GM23338 (cell line): ENCODE measurements at regions not wholly inside any gene's neighbourhood (a gene's known extent, or its start where the extent isn't known, plus 50 kb on each side); places are given as distances from the start of the nearest gene placed in this dataset.

Source experiments
- ATAC-seq: fragments of 200-7000 bp; cut with Tn5 transposase; 3 replicates; pipeline ENCODE4 v1.9.1; 2020
- DNase-seq: peaks from one replicate; pipeline ENCODE4 v3.0.0-alpha.2; 2015; ENCODE audit warnings: low spot score
- H2AFZ ChIP-seq: fragments of 200-600 bp; sonication (generic); 2 replicates; pipeline ENCODE4 v1.8.0; 2016; ENCODE audit warnings: antibody characterized with exemption, mild to moderate bottlenecking, moderate library complexity
- H3F3A ChIP-seq: fragments of 200-600 bp; sonication (generic); replicated peaks from 2 replicates; pipeline ENCODE4 v1.8.0; 2017; ENCODE audit warnings: antibody characterized with exemption, mixed run types, low read depth
- H3K27ac ChIP-seq: fragments of 200-600 bp; sonication (generic); 2 replicates; pipeline ENCODE4 v1.6.1; 2016; ENCODE audit warnings: low read depth
- H3K27me3 ChIP-seq: fragments of 200-600 bp; sonication (generic); 2 replicates; pipeline ENCODE4 v1.8.0; 2016; ENCODE audit warnings: mild to moderate bottlenecking, mixed run types, moderate library complexity; ENCODE audit not compliant: insufficient read depth
- H3K36me3 ChIP-seq: fragments of 200-600 bp; sonication (generic); 2 replicates; pipeline ENCODE4 v1.8.0; 2016; ENCODE audit warnings: mild to moderate bottlenecking; ENCODE audit not compliant: insufficient read depth
- H3K4me1 ChIP-seq: fragments of 200-600 bp; sonication (generic); 2 replicates; pipeline ENCODE4 v1.8.0; 2016; ENCODE audit warnings: mild to moderate bottlenecking, moderate library complexity; ENCODE audit not compliant: insufficient read depth
- H3K4me2 ChIP-seq: fragments of 200-600 bp; sonication (generic); 2 replicates; pipeline ENCODE4 v1.7.1; 2017; ENCODE audit warnings: mixed run types
- H3K4me3 ChIP-seq: fragments of 200-600 bp; sonication (generic); 2 replicates; pipeline ENCODE4 v1.6.1; 2016; ENCODE audit warnings: mixed run types
- H3K79me2 ChIP-seq: fragments of 200-600 bp; sonication (generic); replicated peaks from 2 replicates; pipeline ENCODE4 v1.8.0; 2017; ENCODE audit warnings: mild to moderate bottlenecking; ENCODE audit not compliant: insufficient read depth
- H3K9me2 ChIP-seq: fragments of 200-600 bp; sonication (generic); 2 replicates; pipeline ENCODE4 v1.8.0; 2017; ENCODE audit not compliant: insufficient read depth
- H4K20me1 ChIP-seq: fragments of 200-600 bp; sonication (generic); replicated peaks from 2 replicates; pipeline ENCODE4 v1.8.0; 2017; ENCODE audit warnings: mild to moderate bottlenecking; ENCODE audit not compliant: insufficient read depth
- H3K27ac Mint-ChIP-seq: 2 replicates; pipeline ENCODE4 v1.8.0; 2020; ENCODE audit warnings: inconsistent platforms, mild to moderate bottlenecking, moderate library complexity, mixed read lengths
- H3K27me3 Mint-ChIP-seq: 3 replicates; pipeline ENCODE4 v1.8.0; 2022; ENCODE audit warnings: low read depth, mild to moderate bottlenecking, moderate library complexity, mixed read lengths, inconsistent platforms; ENCODE audit not compliant: insufficient read depth, poor library complexity
- H3K36me3 Mint-ChIP-seq: 3 replicates; pipeline ENCODE4 v1.8.0; 2021; ENCODE audit warnings: low read depth, mild to moderate bottlenecking, inconsistent platforms, moderate library complexity, mixed read lengths
- H3K4me1 Mint-ChIP-seq: 3 replicates; pipeline ENCODE4 v1.8.0; 2020; ENCODE audit warnings: mild to moderate bottlenecking, inconsistent platforms, mixed read lengths
- H3K4me3 Mint-ChIP-seq: 3 replicates; pipeline ENCODE4 v1.8.0; 2021; ENCODE audit warnings: moderate library complexity, mild to moderate bottlenecking, inconsistent platforms, mixed read lengths
- H3K9me3 Mint-ChIP-seq: 3 replicates; pipeline ENCODE4 v1.8.0; 2020; ENCODE audit warnings: moderate library complexity, mild to moderate bottlenecking, inconsistent platforms, mixed read lengths
- CREB1 ChIP-seq: fragments of 250-450 bp; sonication (Bioruptor Pico); IDR thresholded peaks from 2 replicates; pipeline ENCODE4 v1.5.0; 2020; ENCODE audit warnings: low read depth, mild to moderate bottlenecking, moderate library complexity
- EZH2 ChIP-seq: fragments of 200-600 bp; sonication (generic); IDR thresholded peaks from one replicate; pipeline ENCODE4 v1.8.0; 2017; ENCODE audit warnings: antibody characterized with exemption, mild to moderate bottlenecking, low read depth; ENCODE audit not compliant: unreplicated experiment
- EZH2phosphoT487 ChIP-seq: fragments of 200-600 bp; sonication (generic); IDR thresholded peaks from one replicate; pipeline ENCODE4 v1.8.1; 2018; ENCODE audit warnings: antibody characterized with exemption; ENCODE audit not compliant: unreplicated experiment
- JUNB ChIP-seq: IDR thresholded peaks from one replicate; pipeline ENCODE4 v1.6.1; 2016; ENCODE audit warnings: antibody characterized with exemption; ENCODE audit not compliant: unreplicated experiment
- NANOG ChIP-seq: IDR thresholded peaks from 2 replicates; pipeline ENCODE4 v1.6.1; 2016; ENCODE audit warnings: antibody characterized with exemption, borderline replicate concordance
- POLR2AphosphoS5 ChIP-seq: IDR thresholded peaks from 2 replicates; pipeline ENCODE4 v1.6.1; 2016; ENCODE audit warnings: antibody characterized with exemption, low read depth
- STAT1 ChIP-seq: IDR thresholded peaks from one replicate; pipeline ENCODE4 v1.6.1; 2016; ENCODE audit warnings: antibody characterized with exemption; ENCODE audit not compliant: unreplicated experiment
- ZNF114 ChIP-seq: fragments of 250-450 bp; sonication (Bioruptor Pico); IDR thresholded peaks from 2 replicates; pipeline ENCODE4 v1.5.0; 2020; ENCODE audit warnings: mild to moderate bottlenecking, moderate library complexity
- ZNF331 ChIP-seq: fragments of 250-450 bp; sonication (Bioruptor Pico); IDR thresholded peaks from 2 replicates; pipeline ENCODE4 v1.5.0; 2020; ENCODE audit warnings: low read depth, mild to moderate bottlenecking, moderate library complexity
- TF ChIP-seq, protein P1 (sequence below): IDR thresholded peaks from 2 replicates; pipeline ENCODE4 v1.6.1; 2016; ENCODE audit warnings: antibody characterized with exemption
- TF ChIP-seq, protein P2 (sequence below): IDR thresholded peaks from one replicate; pipeline ENCODE4 v1.6.1; 2018; ENCODE audit warnings: antibody characterized with exemption; ENCODE audit not compliant: unreplicated experiment
- TF ChIP-seq, protein P3 (sequence below): fragments of 250-450 bp; sonication (Bioruptor Pico); IDR thresholded peaks from 2 replicates; pipeline ENCODE4 v1.5.0; 2020; ENCODE audit warnings: mild to moderate bottlenecking, moderate library complexity
- TF ChIP-seq, protein P4 (sequence below), 2 experiments: fragments of 200-600 bp in 1 of 2; sonication (generic) in 1 of 2; conservative IDR thresholded peaks; 2 replicates each; pipeline versions ENCODE4 v1.5.1 to v1.6.1; 2016 to 2017; ENCODE audit warnings: antibody characterized with exemption in 2 of 2, low read depth in 2 of 2, mild to moderate bottlenecking in 2 of 2, moderate library complexity in 1 of 2

DNA sequence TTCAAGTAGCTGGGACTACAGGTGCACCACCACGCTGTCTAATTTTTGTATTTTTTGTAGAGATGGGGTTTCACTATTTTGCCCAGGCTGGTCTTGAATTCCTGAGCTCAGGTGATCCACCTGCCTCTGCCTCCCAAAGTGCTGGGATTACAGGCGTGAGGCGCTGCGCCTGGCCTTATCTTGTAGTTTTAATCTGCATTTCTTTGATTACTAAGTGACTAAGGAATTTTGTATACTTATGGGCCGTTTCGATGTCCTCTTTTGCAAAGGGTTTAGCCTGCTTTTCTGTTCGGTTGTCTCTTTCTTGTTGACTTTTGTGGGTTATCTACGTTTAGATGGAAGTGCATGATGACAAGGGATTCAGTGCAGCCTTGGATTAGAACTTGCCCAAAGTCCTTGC, 500.6 kb downstream of the QKI start:
- Histone ChIP-seq H3K4me3 (no peak overlapping the region), H3K4me2 (no peak overlapping the region), H3F3A (no peaks in the 10 kb centered on the region), H3K27me3 (no peaks in the 10 kb centered on the region), H3K4me1 (no peaks in the 10 kb centered on the region), H3K79me2 (no peaks in the 10 kb centered on the region), H2AFZ (no peak overlapping the region; the same call in 1 of the 2 replicates), H4K20me1 (no peaks in the 10 kb centered on the region), H3K27ac (no peak overlapping the region), H3K36me3 (no peaks in the 10 kb centered on the region), H3K9me2 (no peaks in the 10 kb centered on the region)
- Mint-ChIP-seq H3K9me3 (no peaks in the 10 kb centered on the region), H3K4me3 (no peak overlapping the region), H3K4me1 (peaks cover 6% of the 10 kb centered on the region; the same call in 2 of the 3 replicates), H3K27ac (no peak overlapping the region), H3K36me3 (no peaks in the 10 kb centered on the region), H3K27me3 (peaks cover 2% of the 10 kb centered on the region)
- TF ChIP-seq, protein P1, sequence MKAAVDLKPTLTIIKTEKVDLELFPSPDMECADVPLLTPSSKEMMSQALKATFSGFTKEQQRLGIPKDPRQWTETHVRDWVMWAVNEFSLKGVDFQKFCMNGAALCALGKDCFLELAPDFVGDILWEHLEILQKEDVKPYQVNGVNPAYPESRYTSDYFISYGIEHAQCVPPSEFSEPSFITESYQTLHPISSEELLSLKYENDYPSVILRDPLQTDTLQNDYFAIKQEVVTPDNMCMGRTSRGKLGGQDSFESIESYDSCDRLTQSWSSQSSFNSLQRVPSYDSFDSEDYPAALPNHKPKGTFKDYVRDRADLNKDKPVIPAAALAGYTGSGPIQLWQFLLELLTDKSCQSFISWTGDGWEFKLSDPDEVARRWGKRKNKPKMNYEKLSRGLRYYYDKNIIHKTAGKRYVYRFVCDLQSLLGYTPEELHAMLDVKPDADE: no peak
- no peak for TF ChIP-seq ZNF331 (CRISPR knock-in tag)
- no peak for TF ChIP-seq ZNF114 (CRISPR knock-in tag)
- TF ChIP-seq STAT1: no peak
- TF ChIP-seq EZH2: no peak
- TF ChIP-seq, protein P2, sequence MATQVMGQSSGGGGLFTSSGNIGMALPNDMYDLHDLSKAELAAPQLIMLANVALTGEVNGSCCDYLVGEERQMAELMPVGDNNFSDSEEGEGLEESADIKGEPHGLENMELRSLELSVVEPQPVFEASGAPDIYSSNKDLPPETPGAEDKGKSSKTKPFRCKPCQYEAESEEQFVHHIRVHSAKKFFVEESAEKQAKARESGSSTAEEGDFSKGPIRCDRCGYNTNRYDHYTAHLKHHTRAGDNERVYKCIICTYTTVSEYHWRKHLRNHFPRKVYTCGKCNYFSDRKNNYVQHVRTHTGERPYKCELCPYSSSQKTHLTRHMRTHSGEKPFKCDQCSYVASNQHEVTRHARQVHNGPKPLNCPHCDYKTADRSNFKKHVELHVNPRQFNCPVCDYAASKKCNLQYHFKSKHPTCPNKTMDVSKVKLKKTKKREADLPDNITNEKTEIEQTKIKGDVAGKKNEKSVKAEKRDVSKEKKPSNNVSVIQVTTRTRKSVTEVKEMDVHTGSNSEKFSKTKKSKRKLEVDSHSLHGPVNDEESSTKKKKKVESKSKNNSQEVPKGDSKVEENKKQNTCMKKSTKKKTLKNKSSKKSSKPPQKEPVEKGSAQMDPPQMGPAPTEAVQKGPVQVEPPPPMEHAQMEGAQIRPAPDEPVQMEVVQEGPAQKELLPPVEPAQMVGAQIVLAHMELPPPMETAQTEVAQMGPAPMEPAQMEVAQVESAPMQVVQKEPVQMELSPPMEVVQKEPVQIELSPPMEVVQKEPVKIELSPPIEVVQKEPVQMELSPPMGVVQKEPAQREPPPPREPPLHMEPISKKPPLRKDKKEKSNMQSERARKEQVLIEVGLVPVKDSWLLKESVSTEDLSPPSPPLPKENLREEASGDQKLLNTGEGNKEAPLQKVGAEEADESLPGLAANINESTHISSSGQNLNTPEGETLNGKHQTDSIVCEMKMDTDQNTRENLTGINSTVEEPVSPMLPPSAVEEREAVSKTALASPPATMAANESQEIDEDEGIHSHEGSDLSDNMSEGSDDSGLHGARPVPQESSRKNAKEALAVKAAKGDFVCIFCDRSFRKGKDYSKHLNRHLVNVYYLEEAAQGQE: no peak
- TF ChIP-seq, protein P3, sequence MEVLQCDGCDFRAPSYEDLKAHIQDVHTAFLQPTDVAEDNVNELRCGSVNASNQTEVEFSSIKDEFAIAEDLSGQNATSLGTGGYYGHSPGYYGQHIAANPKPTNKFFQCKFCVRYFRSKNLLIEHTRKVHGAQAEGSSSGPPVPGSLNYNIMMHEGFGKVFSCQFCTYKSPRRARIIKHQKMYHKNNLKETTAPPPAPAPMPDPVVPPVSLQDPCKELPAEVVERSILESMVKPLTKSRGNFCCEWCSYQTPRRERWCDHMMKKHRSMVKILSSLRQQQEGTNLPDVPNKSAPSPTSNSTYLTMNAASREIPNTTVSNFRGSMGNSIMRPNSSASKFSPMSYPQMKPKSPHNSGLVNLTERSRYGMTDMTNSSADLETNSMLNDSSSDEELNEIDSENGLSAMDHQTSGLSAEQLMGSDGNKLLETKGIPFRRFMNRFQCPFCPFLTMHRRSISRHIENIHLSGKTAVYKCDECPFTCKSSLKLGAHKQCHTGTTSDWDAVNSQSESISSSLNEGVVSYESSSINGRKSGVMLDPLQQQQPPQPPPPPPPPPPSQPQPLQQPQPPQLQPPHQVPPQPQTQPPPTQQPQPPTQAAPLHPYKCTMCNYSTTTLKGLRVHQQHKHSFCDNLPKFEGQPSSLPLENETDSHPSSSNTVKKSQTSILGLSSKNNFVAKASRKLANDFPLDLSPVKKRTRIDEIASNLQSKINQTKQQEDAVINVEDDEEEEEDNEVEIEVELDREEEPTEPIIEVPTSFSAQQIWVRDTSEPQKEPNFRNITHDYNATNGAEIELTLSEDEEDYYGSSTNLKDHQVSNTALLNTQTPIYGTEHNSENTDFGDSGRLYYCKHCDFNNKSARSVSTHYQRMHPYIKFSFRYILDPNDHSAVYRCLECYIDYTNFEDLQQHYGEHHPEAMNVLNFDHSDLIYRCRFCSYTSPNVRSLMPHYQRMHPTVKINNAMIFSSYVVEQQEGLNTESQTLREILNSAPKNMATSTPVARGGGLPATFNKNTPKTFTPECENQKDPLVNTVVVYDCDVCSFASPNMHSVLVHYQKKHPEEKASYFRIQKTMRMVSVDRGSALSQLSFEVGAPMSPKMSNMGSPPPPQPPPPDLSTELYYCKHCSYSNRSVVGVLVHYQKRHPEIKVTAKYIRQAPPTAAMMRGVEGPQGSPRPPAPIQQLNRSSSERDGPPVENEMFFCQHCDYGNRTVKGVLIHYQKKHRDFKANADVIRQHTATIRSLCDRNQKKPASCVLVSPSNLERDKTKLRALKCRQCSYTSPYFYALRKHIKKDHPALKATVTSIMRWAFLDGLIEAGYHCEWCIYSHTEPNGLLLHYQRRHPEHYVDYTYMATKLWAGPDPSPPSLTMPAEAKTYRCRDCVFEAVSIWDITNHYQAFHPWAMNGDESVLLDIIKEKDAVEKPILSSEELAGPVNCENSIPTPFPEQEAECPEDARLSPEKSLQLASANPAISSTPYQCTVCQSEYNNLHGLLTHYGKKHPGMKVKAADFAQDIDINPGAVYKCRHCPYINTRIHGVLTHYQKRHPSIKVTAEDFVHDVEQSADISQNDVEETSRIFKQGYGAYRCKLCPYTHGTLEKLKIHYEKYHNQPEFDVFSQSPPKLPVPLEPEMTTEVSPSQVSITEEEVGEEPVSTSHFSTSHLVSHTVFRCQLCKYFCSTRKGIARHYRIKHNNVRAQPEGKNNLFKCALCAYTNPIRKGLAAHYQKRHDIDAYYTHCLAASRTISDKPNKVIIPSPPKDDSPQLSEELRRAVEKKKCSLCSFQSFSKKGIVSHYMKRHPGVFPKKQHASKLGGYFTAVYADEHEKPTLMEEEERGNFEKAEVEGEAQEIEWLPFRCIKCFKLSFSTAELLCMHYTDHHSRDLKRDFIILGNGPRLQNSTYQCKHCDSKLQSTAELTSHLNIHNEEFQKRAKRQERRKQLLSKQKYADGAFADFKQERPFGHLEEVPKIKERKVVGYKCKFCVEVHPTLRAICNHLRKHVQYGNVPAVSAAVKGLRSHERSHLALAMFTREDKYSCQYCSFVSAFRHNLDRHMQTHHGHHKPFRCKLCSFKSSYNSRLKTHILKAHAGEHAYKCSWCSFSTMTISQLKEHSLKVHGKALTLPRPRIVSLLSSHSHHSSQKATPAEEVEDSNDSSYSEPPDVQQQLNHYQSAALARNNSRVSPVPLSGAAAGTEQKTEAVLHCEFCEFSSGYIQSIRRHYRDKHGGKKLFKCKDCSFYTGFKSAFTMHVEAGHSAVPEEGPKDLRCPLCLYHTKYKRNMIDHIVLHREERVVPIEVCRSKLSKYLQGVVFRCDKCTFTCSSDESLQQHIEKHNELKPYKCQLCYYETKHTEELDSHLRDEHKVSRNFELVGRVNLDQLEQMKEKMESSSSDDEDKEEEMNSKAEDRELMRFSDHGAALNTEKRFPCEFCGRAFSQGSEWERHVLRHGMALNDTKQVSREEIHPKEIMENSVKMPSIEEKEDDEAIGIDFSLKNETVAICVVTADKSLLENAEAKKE (CRISPR knock-in tag): no peak
- TF ChIP-seq, protein P4, sequence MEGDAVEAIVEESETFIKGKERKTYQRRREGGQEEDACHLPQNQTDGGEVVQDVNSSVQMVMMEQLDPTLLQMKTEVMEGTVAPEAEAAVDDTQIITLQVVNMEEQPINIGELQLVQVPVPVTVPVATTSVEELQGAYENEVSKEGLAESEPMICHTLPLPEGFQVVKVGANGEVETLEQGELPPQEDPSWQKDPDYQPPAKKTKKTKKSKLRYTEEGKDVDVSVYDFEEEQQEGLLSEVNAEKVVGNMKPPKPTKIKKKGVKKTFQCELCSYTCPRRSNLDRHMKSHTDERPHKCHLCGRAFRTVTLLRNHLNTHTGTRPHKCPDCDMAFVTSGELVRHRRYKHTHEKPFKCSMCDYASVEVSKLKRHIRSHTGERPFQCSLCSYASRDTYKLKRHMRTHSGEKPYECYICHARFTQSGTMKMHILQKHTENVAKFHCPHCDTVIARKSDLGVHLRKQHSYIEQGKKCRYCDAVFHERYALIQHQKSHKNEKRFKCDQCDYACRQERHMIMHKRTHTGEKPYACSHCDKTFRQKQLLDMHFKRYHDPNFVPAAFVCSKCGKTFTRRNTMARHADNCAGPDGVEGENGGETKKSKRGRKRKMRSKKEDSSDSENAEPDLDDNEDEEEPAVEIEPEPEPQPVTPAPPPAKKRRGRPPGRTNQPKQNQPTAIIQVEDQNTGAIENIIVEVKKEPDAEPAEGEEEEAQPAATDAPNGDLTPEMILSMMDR (conservative IDR thresholded peaks at IDR 0.05; ENCODE audit: low read depth in 2 of 2): no peak
- TF ChIP-seq NANOG: no peak
- TF ChIP-seq EZH2phosphoT487: no peak
- no peak for TF ChIP-seq CREB1 (CRISPR knock-in tag)
- no peak for TF ChIP-seq POLR2AphosphoS5
- no peak for TF ChIP-seq JUNB
- DNase-seq (no peak), ATAC-seq (no peak)
